ENCODE measurements at regions not wholly inside any gene's neighbourhood (a gene's known extent, or its start where the extent isn't known, plus 50 kb on each side); places are given as distances from the start of the nearest gene placed in this dataset.

DNA sequence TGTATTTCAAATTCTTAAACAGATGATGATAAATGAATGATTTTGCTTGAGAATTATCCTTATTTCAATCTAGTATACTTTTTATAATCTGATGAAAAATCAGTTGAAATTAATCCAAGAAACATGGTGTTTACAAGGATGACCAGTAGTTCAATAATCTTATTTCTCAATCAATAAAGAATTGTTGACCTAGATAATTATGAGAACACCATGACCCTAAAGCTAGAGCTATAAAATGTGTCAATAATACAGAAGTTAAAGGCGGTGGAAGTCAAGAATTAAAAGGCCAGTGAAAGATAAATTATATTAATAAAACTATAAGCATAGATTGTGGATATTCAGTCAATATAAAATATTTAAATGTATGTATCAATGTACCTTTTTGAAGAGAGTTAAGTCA lies 667.4 kb upstream of the GCFC2 start:
- H3K4me2 ChIP-seq (ENCODE audit: insufficient read depth, low read length), result no peak overlapping the region
- H3K36me3 ChIP-seq (ENCODE audit: insufficient read depth, low read length), result no peaks in the 10 kb centered on the region
- no peaks in the 10 kb centered on the region for H3K27me3 ChIP-seq (ENCODE audit: insufficient read depth, low read length)
- no peak overlapping the region for H3K4me3 ChIP-seq (ENCODE audit: insufficient read depth, low read length)
- no peaks in the 10 kb centered on the region for H4K20me1 ChIP-seq (ENCODE audit: insufficient read depth, low read length)
- TF ChIP-seq, protein P1, sequence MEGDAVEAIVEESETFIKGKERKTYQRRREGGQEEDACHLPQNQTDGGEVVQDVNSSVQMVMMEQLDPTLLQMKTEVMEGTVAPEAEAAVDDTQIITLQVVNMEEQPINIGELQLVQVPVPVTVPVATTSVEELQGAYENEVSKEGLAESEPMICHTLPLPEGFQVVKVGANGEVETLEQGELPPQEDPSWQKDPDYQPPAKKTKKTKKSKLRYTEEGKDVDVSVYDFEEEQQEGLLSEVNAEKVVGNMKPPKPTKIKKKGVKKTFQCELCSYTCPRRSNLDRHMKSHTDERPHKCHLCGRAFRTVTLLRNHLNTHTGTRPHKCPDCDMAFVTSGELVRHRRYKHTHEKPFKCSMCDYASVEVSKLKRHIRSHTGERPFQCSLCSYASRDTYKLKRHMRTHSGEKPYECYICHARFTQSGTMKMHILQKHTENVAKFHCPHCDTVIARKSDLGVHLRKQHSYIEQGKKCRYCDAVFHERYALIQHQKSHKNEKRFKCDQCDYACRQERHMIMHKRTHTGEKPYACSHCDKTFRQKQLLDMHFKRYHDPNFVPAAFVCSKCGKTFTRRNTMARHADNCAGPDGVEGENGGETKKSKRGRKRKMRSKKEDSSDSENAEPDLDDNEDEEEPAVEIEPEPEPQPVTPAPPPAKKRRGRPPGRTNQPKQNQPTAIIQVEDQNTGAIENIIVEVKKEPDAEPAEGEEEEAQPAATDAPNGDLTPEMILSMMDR (IDR thresholded peaks at IDR 0.05; ENCODE audit: extremely low read depth, low read depth, low read length), result no peak
- DNase-seq (ENCODE audit: insufficient read length, low spot score, missing footprints), result no peak
- H3K9me3 ChIP-seq (ENCODE audit: low read depth, low read length), result no peaks in the 10 kb centered on the region
- no peak overlapping the region for H2AFZ ChIP-seq (ENCODE audit: low read length)
- no peaks in the 10 kb centered on the region for H3K4me1 ChIP-seq (ENCODE audit: insufficient read depth, low read length)
- H3K79me2 ChIP-seq (ENCODE audit: insufficient read depth, low read length), result no peaks in the 10 kb centered on the region
- H3K27ac ChIP-seq (ENCODE audit: low read depth, low read length), result no peak overlapping the region

DNA sequence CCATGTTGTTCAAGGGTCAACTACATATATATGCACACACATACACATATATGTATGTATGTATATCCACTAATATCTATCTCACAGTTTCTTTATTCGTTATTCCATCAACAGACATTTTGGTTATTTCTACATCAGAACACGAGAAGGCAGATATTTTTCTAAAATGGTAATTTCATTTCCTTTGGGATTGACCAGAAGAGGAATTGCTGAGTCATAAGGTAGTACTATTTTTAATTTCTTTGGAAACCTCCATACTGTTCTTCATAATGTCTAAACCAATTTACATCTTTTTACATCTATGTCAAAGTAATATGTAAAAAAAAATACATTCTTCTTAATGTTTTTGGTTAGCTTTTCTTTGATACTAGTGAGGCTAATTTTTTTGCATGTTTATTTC lies 630.7 kb upstream of the GCFC2 start:
- no peak overlapping the region for H3K4me3 ChIP-seq (ENCODE audit: insufficient read depth, low read length)
- H3K79me2 ChIP-seq (ENCODE audit: insufficient read depth, low read length), result no peaks in the 10 kb centered on the region
- H3K4me1 ChIP-seq (ENCODE audit: insufficient read depth, low read length), result no peaks in the 10 kb centered on the region
- no peaks in the 10 kb centered on the region for H3K36me3 ChIP-seq (ENCODE audit: insufficient read depth, low read length)
- TF ChIP-seq, protein P1 (IDR thresholded peaks at IDR 0.05; ENCODE audit: extremely low read depth, low read depth, low read length), result no peak
- no peaks in the 10 kb centered on the region for H3K27me3 ChIP-seq (ENCODE audit: insufficient read depth, low read length)
- no peak overlapping the region for H3K27ac ChIP-seq (ENCODE audit: low read depth, low read length)
- no peak overlapping the region for H3K4me2 ChIP-seq (ENCODE audit: insufficient read depth, low read length)
- H4K20me1 ChIP-seq (ENCODE audit: insufficient read depth, low read length), result no peaks in the 10 kb centered on the region
- DNase-seq (ENCODE audit: insufficient read length, low spot score, missing footprints), result no peak
- peaks cover 3% of the 10 kb centered on the region for H3K9me3 ChIP-seq (ENCODE audit: low read depth, low read length)
- H2AFZ ChIP-seq (ENCODE audit: low read length), result no peak overlapping the region

DNA sequence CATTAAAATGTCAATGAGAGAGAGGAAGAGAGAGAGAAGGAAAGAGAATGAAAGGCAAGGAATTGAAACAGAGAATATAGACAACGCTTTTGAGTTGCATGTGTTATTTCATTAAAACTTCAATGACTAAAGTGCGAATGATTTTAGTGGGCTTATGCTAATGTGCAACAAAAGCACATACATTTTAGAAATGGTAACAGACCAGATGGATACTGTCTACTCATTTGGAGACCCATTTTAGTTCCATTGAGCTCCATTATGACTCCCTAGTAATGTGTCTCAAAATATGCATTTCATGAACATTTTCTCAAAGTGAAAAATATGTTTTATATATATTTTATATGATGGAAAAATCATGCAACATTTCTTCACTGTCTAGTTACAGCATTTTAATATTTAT lies 622.2 kb upstream of the GCFC2 start:
- no peak overlapping the region for H2AFZ ChIP-seq (ENCODE audit: low read length)
- no peaks in the 10 kb centered on the region for H3K36me3 ChIP-seq (ENCODE audit: insufficient read depth, low read length)
- no peaks in the 10 kb centered on the region for H3K79me2 ChIP-seq (ENCODE audit: insufficient read depth, low read length)
- no peak overlapping the region for H3K4me3 ChIP-seq (ENCODE audit: insufficient read depth, low read length)
- TF ChIP-seq, protein P1 (IDR thresholded peaks at IDR 0.05; ENCODE audit: extremely low read depth, low read depth, low read length), result no peak
- no peaks in the 10 kb centered on the region for H4K20me1 ChIP-seq (ENCODE audit: insufficient read depth, low read length)
- no peaks in the 10 kb centered on the region for H3K9me3 ChIP-seq (ENCODE audit: low read depth, low read length)
- no peak for DNase-seq (ENCODE audit: insufficient read length, low spot score, missing footprints)
- no peak overlapping the region for H3K4me2 ChIP-seq (ENCODE audit: insufficient read depth, low read length)
- no peaks in the 10 kb centered on the region for H3K4me1 ChIP-seq (ENCODE audit: insufficient read depth, low read length)
- H3K27ac ChIP-seq (ENCODE audit: low read depth, low read length), result no peak overlapping the region
- H3K27me3 ChIP-seq (ENCODE audit: insufficient read depth, low read length), result no peaks in the 10 kb centered on the region

DNA sequence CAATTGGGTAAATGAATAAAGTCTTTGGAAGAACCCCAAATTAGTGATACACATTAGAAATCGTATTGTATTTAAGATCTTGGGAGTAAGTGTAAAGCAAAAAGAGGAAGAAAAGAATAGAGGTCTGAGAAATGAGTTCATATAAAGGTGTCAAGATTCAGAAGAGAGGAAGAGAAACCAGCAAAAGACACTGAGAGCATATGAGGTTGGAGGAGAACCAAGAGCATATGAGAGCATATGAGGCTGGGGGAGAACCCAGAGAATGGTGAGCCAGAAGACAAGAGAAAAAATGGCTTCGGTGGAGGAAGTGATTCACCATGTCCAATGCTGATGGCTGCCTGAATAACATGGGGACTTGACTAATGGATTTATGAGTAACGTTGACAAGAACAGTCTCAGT lies 620.1 kb upstream of the GCFC2 start:
- DNase-seq (ENCODE audit: insufficient read length, low spot score, missing footprints), result no peak
- TF ChIP-seq, protein P1 (IDR thresholded peaks at IDR 0.05; ENCODE audit: extremely low read depth, low read depth, low read length), result no peak

More for the DNA sequence above, 620.1 kb upstream of the GCFC2 start:
- no peak overlapping the region for H3K4me2 ChIP-seq (ENCODE audit: insufficient read depth, low read length)
- no peaks in the 10 kb centered on the region for H3K27me3 ChIP-seq (ENCODE audit: insufficient read depth, low read length)
- H4K20me1 ChIP-seq (ENCODE audit: insufficient read depth, low read length), result no peaks in the 10 kb centered on the region
- no peak overlapping the region for H3K27ac ChIP-seq (ENCODE audit: low read depth, low read length)
- no peak overlapping the region for H2AFZ ChIP-seq (ENCODE audit: low read length)
- no peaks in the 10 kb centered on the region for H3K36me3 ChIP-seq (ENCODE audit: insufficient read depth, low read length)
- no peak overlapping the region for H3K4me3 ChIP-seq (ENCODE audit: insufficient read depth, low read length)
- no peaks in the 10 kb centered on the region for H3K9me3 ChIP-seq (ENCODE audit: low read depth, low read length)
- no peaks in the 10 kb centered on the region for H3K79me2 ChIP-seq (ENCODE audit: insufficient read depth, low read length)
- H3K4me1 ChIP-seq (ENCODE audit: insufficient read depth, low read length), result no peaks in the 10 kb centered on the region
